Nephron progenitor cell (in vitro differentiated cells): ENCODE measurements at regions not wholly inside any gene's neighbourhood (a gene's known extent, or its start where the extent isn't known, plus 50 kb on each side); places are given as distances from the start of the nearest gene placed in this dataset.

Experiments used
- DNase-seq: peaks from one replicate; pipeline ENCODE4 v3.0.0; 2021
- H3K27ac Mint-ChIP-seq: 2 replicates; pipeline ENCODE4 v1.8.0; 2021; ENCODE audit warnings: mild to moderate bottlenecking, moderate library complexity, mixed read lengths
- H3K27me3 Mint-ChIP-seq: 2 replicates; pipeline ENCODE4 v1.8.0; 2021; ENCODE audit warnings: mild to moderate bottlenecking, low read depth, mixed read lengths; ENCODE audit not compliant: poor library complexity
- H3K36me3 Mint-ChIP-seq: 2 replicates; pipeline ENCODE4 v1.8.0; 2021; ENCODE audit warnings: low read depth, mixed read lengths
- H3K4me1 Mint-ChIP-seq: 2 replicates; pipeline ENCODE4 v1.8.0; 2021; ENCODE audit warnings: mixed read lengths
- H3K4me3 Mint-ChIP-seq: 2 replicates; pipeline ENCODE4 v1.8.0; 2021; ENCODE audit warnings: mild to moderate bottlenecking, moderate library complexity, mixed read lengths
- H3K9me3 Mint-ChIP-seq: 2 replicates; pipeline ENCODE4 v1.8.0; 2021; ENCODE audit warnings: mild to moderate bottlenecking, moderate library complexity, mixed read lengths
- CTCF ChIP-seq: fragments of 200-600 bp; sonication (generic); IDR thresholded peaks from 2 replicates; pipeline ENCODE4 v1.5.0; 2021; ENCODE audit warnings: antibody characterized with exemption

GRCh38 chr10:25758511-25758910 is 175.5 kb upstream of the MYO3A start:
- Mint-ChIP-seq H3K27me3 (no peaks in the 10 kb centered on the region), H3K4me1 (peaks cover 13% of the 10 kb centered on the region), H3K36me3 (no peaks in the 10 kb centered on the region), H3K9me3 (peaks cover 7% of the 10 kb centered on the region), H3K4me3 (no peak overlapping the region), H3K27ac (no peak overlapping the region)
- DNase-seq: no peak
- TF ChIP-seq CTCF: no peak

- no peaks in the 10 kb centered on the region for H3K36me3 Mint-ChIP-seq
- H3K4me3 Mint-ChIP-seq: no peak overlapping the region
- no peaks in the 10 kb centered on the region for H3K27me3 Mint-ChIP-seq
- no peak for TF ChIP-seq CTCF
- H3K4me1 Mint-ChIP-seq: peaks cover 22% of the 10 kb centered on the region
- no peaks in the 10 kb centered on the region for H3K9me3 Mint-ChIP-seq
- no peak for DNase-seq
- no peak overlapping the region for H3K27ac Mint-ChIP-seq
Observed at GRCh38 chr10:25761937-25762336, 172.1 kb upstream of the MYO3A start.

GRCh38 chr10:25766213-25766612 is 167.8 kb upstream of the MYO3A start:
- H3K27ac Mint-ChIP-seq: no peak overlapping the region
- H3K4me3 Mint-ChIP-seq: peak overlapping the region; percentile 84

GRCh38 chr10:25766687-25767221 is 167.3 kb upstream of the MYO3A start:
- no peak overlapping the region for H3K27ac Mint-ChIP-seq
- TF ChIP-seq CTCF: no peak
- H3K27me3 Mint-ChIP-seq: peaks cover 4% of the 10 kb centered on the region
- peaks cover 15% of the 10 kb centered on the region for H3K4me1 Mint-ChIP-seq
- no peaks in the 10 kb centered on the region for H3K36me3 Mint-ChIP-seq
- peak overlapping the region; percentile 84 for H3K4me3 Mint-ChIP-seq
- H3K9me3 Mint-ChIP-seq: no peaks in the 10 kb centered on the region
- DNase-seq: peak; percentile 7

More at GRCh38 chr10:25766213-25766612, 167.8 kb upstream of the MYO3A start:
- no peak for TF ChIP-seq CTCF
- H3K27me3 Mint-ChIP-seq: peaks cover 4% of the 10 kb centered on the region
- peaks cover 15% of the 10 kb centered on the region for H3K4me1 Mint-ChIP-seq
- DNase-seq: no peak
- no peaks in the 10 kb centered on the region for H3K9me3 Mint-ChIP-seq
- no peaks in the 10 kb centered on the region for H3K36me3 Mint-ChIP-seq

GRCh38 chr10:25768167-25768566 is 165.9 kb upstream of the MYO3A start:
- Mint-ChIP-seq H3K9me3 (no peaks in the 10 kb centered on the region), H3K36me3 (no peaks in the 10 kb centered on the region), H3K27ac (no peak overlapping the region), H3K27me3 (peaks cover 4% of the 10 kb centered on the region), H3K4me3 (no peak overlapping the region), H3K4me1 (peaks cover 15% of the 10 kb centered on the region)
- no peak for DNase-seq
- no peak for TF ChIP-seq CTCF

GRCh38 chr10:25778646-25779045 is 155.4 kb upstream of the MYO3A start:
- Mint-ChIP-seq H3K4me1 (no peaks in the 10 kb centered on the region), H3K9me3 (peaks cover 11% of the 10 kb centered on the region), H3K36me3 (no peaks in the 10 kb centered on the region), H3K27me3 (no peaks in the 10 kb centered on the region), H3K27ac (no peak overlapping the region), H3K4me3 (no peak overlapping the region)
- TF ChIP-seq CTCF: no peak
- DNase-seq: no peak
